RPMI8226 (cell line): ENCODE measurements at regions not wholly inside any gene's neighbourhood (a gene's known extent, or its start where the extent isn't known, plus 50 kb on each side); places are given as distances from the start of the nearest gene placed in this dataset.
"Not testable (repeated sequence)": the region's sequence is repeated elsewhere in the genome, so short reads cannot be mapped to it uniquely, and the experiment has no call there.

Experiments
- DNase-seq: peaks from one replicate; pipeline ENCODE4 v3.0.0-alpha.2; 2015

DNA sequence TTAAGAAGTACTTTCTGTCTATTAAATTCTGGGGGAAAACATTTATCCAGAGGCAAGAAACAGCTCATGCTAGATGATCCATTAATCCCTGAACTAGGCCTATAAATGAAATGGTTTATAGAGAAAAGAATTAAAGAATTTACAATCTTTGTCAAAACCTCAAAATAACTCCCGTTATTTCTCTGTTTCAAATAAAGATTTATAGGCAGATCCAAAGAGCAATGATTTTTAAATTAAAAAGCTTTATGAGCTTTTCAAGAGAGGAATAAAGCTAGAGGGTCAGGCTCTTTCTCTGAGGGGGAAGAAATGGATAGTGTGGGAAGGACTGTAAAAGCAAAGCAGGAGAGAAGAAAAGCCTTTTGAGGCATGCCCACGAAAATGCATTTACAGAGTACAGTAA is 82.5 kb upstream of the OGFRL1 start:
- no peak for DNase-seq

DNA sequence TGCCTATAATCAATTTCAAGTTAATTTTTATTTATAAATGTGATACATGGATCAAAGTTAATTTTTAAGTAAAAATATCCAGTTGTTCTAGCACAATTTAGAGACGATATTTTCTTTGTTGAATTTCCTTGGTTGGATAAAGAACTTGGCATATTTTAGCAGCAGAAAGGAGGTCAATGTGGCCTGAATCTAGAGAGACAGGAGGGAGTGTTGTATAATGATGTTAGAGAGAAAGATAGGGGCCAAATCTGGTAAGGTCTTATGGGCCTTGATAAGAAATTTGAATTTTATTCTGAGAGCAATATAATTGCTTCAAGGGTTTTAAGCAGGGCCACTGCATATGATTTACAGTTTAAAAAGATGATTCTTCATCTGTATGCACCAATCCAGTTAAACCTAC is 79.4 kb upstream of the OGFRL1 start:
- DNase-seq = no peak

DNA sequence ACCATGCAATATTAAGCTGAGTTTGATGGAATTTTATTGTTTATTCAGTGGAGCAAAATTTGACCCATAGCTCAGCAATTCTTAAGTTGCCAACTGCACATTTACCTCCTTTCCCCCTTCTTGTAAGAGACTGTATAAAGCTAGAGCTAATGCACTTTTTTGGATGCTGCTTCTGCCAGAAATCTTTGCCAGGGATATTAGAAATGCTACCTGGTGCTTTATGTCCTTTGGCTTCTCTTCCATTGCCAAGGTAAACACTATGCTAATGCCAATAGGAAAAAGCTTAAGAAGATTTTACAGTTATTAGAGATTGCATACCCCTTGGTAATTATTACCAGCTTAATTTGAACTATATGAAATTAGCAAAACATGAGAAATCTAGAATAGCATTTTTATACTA is 79.0 kb upstream of the OGFRL1 start:
- no peak for DNase-seq

DNA sequence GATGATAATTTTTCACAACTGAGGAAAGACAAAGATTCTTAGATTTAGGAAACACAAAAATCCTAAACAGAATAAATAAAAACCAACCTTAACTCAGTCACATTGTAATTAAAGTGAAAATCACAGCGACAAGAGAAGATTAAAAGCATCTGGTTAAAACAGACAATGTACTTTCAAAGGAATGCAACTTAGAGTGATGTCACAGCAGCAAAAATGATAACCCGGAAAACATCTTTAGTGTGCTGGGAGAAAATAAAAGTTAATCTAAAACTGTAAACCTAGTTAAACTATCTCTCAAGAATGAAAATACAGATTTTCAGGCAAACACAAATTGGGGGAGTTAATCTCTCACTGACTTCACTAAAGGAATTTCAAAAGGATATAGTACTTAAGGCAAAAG is 76.8 kb upstream of the OGFRL1 start:
- no peak for DNase-seq

DNA sequence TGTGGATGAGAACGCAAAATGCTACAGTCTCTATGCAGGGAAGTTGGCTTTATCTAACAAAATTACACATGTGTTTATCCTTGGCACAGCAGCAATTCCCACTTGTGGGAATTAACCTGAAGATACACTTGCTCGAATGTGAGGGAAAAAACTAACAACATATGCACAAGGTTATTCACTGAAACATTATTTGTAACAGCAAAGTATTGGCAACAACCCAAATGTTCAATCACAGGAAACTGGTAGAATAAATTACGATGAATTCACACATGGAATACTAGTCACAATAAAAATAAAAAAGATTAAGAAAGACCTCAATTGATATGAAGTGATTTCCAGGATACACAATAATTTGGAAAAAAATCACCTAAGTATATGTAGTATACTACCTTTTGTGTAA is 68.1 kb upstream of the OGFRL1 start:
- no peak for DNase-seq

DNA sequence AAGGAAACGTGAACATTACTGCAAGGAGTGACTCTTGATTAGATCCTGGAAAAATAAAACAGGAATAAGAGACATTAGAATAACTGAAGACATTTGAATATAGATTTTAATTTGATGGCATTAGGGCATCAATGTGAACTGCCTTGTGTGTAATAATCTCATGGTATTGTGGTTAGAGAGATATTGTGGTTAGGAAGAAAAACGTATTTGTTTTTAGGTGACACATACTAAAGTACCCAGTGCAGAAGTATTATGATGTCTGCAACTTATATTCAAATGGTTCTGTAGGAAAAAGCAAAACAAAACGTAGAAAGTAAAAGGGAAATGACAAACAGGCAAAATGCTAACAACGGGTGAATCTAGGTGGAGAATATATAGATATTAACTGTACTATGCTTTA is 65.9 kb upstream of the OGFRL1 start:
- no peak for DNase-seq

- no peak for DNase-seq
Measured at GRCh38 chr6:71224011-71224410, 64.6 kb upstream of the OGFRL1 start.

DNA sequence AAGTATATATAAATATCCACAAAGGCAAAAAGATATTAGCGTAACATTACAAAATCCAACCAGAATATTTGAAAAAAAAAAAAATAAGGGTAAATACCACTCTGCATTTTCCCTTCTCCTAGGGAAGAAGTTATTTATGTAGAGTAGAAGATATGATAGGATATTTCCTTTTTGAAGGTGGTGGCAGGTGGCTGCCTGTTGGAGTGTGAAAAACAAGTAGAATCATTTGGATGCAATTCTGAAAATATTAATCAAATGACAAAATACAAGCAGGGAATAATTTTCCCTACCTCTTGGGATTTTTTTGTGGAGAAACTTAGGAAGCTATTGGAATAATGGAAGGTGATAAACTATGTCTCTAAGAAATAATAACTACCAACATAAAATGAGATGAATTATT is 62.5 kb upstream of the OGFRL1 start:
- no peak for DNase-seq

GRCh38 chr6:71228461-71229041 is 60.1 kb upstream of the OGFRL1 start:
- peak; percentile 40 for DNase-seq

DNA sequence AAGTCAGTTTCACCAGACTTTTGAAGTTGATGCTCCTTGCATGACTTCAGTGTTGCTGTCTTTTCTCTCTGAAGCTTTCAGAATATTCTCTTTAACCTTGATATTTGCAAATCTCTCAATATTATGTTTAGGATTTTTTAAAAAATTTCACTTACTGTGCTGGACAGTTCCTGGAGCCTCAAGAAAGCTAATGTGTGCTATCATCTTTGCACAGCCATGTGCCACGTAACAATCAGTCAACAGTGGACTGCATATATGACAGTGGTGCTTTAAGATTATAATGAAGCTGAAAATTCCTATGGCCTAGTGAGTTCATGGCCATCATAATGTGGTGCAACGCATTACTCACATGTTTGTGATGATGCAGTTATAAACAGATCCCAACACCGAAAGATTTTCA is 59.1 kb upstream of the OGFRL1 start:
- no peak for DNase-seq

DNA sequence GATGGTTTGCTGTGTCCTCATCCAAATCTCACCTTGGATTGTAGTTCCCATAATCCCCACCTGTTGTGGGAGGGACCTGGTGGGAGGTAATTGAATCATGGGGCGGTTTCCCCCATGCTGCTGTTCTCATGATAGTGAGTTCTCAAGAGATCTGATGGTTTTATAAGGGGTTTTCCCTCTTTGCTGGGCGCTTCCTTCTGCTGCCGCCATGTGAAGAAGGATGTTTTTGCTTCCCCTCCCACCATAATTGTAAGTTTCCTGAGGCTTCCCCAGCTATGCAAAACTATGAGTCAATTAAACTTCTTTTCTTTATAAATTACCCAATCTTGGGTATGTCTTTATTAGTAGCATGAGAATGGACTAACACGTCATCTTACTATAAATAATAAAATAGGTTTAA is 55.7 kb upstream of the OGFRL1 start:
- DNase-seq = not testable (repeated sequence)

- peak; percentile 85 for DNase-seq
Measured at GRCh38 chr6:71236926-71237434, 51.6 kb upstream of the OGFRL1 start.

- no peak for DNase-seq
Measured at GRCh38 chr6:71238351-71238750, 50.3 kb upstream of the OGFRL1 start.
